OCI-LY3 (cell line): ENCODE measurements at regions not wholly inside any gene's neighbourhood (a gene's known extent, or its start where the extent isn't known, plus 50 kb on each side); places are given as distances from the start of the nearest gene placed in this dataset.

Experiments
- H2AFZ ChIP-seq: fragments of 200-600, 300-600 bp; shearing (Covaris generic); 2 replicates; pipeline ENCODE4 v1.6.0; 2014; ENCODE audit warnings: antibody characterized with exemption, low read depth, low read length
- H3K27ac ChIP-seq: fragments of 200-600, 300-600 bp; sonication (generic); 2 replicates; pipeline ENCODE4 v1.5.1; 2014; ENCODE audit warnings: mild to moderate bottlenecking, low read length, moderate library complexity, mixed read lengths
- H3K27me3 ChIP-seq: fragments of 200-600, 300-600 bp; sonication (generic); 2 replicates; pipeline ENCODE4 v1.6.1; 2014; ENCODE audit warnings: low read depth, low read length, mixed read lengths
- H3K36me3 ChIP-seq: fragments of 200-600, 300-600 bp; sonication (generic); replicated peaks from 2 replicates; pipeline ENCODE3; 2014; ENCODE audit warnings: low read depth, low read length, mixed read lengths
- H3K4me1 ChIP-seq: fragments of 300-600, 200-600 bp; sonication (generic); 2 replicates; pipeline ENCODE4 v1.6.1; 2014; ENCODE audit warnings: low read length, mixed read lengths
- H3K4me2 ChIP-seq: fragments of 200-600, 300-600 bp; sonication (generic); 2 replicates; pipeline ENCODE4 v1.6.1; 2014; ENCODE audit warnings: low read length, mixed read lengths
- H3K4me3 ChIP-seq: fragments of 300-600, 200-600 bp; sonication (generic); 2 replicates; pipeline ENCODE4 v1.5.1; 2014; ENCODE audit warnings: antibody characterized with exemption, mild to moderate bottlenecking, low read length, moderate library complexity
- H3K79me2 ChIP-seq: fragments of 300-600, 200-600 bp; shearing (Covaris generic); 2 replicates; pipeline ENCODE4 v1.6.1; 2014; ENCODE audit warnings: mild to moderate bottlenecking, low read length, mixed read lengths
- H3K9ac ChIP-seq: fragments of 300-600, 200-600 bp; shearing (Covaris generic); 2 replicates; pipeline ENCODE4 v1.6.0; 2014; ENCODE audit warnings: mild to moderate bottlenecking, low read length, moderate library complexity
- H3K9me3 ChIP-seq: fragments of 200-600, 300-600 bp; shearing (Covaris generic); 2 replicates; pipeline ENCODE4 v1.6.1; 2014; ENCODE audit warnings: low read length, mixed read lengths; ENCODE audit not compliant: insufficient read depth
- H4K20me1 ChIP-seq: fragments of 200-600, 300-600 bp; sonication (generic); 2 replicates; pipeline ENCODE4 v1.6.1; 2016; ENCODE audit warnings: low read length, mixed read lengths; ENCODE audit not compliant: insufficient read depth
- CTCF ChIP-seq: fragments of 200-600, 300-600 bp; sonication (generic); IDR thresholded peaks from 2 replicates; pipeline ENCODE4 v1.5.1; 2014; ENCODE audit warnings: antibody characterized with exemption, low read length, low read depth
- EZH2phosphoT487 ChIP-seq: fragments of 200-600 bp; shearing (Covaris generic); IDR thresholded peaks from 2 replicates; pipeline ENCODE4 v1.6.1; 2018; ENCODE audit warnings: antibody characterized with exemption, mixed run types, low read depth

GRCh38 chr21:38567970-38568360, 69.7 kb upstream of the ERG start:
- H3K27ac ChIP-seq: no peak overlapping the region
- H2AFZ ChIP-seq: no peak overlapping the region
- H3K4me2 ChIP-seq: no peak overlapping the region
- no peaks in the 10 kb centered on the region for H4K20me1 ChIP-seq
- H3K36me3 ChIP-seq: no peaks in the 10 kb centered on the region
- no peaks in the 10 kb centered on the region for H3K4me1 ChIP-seq
- H3K9me3 ChIP-seq: no peaks in the 10 kb centered on the region
- no peak for TF ChIP-seq CTCF
- TF ChIP-seq EZH2phosphoT487: no peak
- no peaks in the 10 kb centered on the region; the same call in 1 of the 2 replicates for H3K27me3 ChIP-seq
- H3K4me3 ChIP-seq: no peak overlapping the region
- H3K9ac ChIP-seq: no peak overlapping the region
- no peaks in the 10 kb centered on the region for H3K79me2 ChIP-seq

- Histone ChIP-seq H3K79me2 (no peaks in the 10 kb centered on the region), H2AFZ (no peak overlapping the region), H3K4me1 (no peaks in the 10 kb centered on the region), H3K27me3 (no peaks in the 10 kb centered on the region; the same call in 1 of the 2 replicates), H3K9ac (no peak overlapping the region), H3K36me3 (no peaks in the 10 kb centered on the region), H3K4me3 (no peak overlapping the region), H3K27ac (no peak overlapping the region), H4K20me1 (no peaks in the 10 kb centered on the region), H3K9me3 (no peaks in the 10 kb centered on the region), H3K4me2 (no peak overlapping the region)
- TF ChIP-seq CTCF: no peak
- TF ChIP-seq EZH2phosphoT487: no peak
These were observed 71.5 kb upstream of the ERG start for GRCh38 chr21:38569733-38570132.

GRCh38 chr21:38570596-38570995, 72.3 kb upstream of the ERG start:
- Histone ChIP-seq H3K27ac (no peak overlapping the region), H3K79me2 (no peaks in the 10 kb centered on the region)

GRCh38 chr21:38574895-38575575, 76.8 kb upstream of the ERG start:
- TF ChIP-seq CTCF (no peak), EZH2phosphoT487 (no peak)
- Histone ChIP-seq H2AFZ (no peak overlapping the region), H3K4me3 (no peak overlapping the region), H3K79me2 (no peaks in the 10 kb centered on the region), H4K20me1 (no peaks in the 10 kb centered on the region), H3K4me1 (no peaks in the 10 kb centered on the region), H3K27me3 (no peaks in the 10 kb centered on the region), H3K27ac (no peak overlapping the region), H3K9me3 (no peaks in the 10 kb centered on the region), H3K9ac (no peak overlapping the region), H3K36me3 (no peaks in the 10 kb centered on the region), H3K4me2 (no peak overlapping the region)

More at GRCh38 chr21:38570596-38570995, 72.3 kb upstream of the ERG start:
- Histone ChIP-seq H3K36me3 (no peaks in the 10 kb centered on the region), H3K27me3 (no peaks in the 10 kb centered on the region; the same call in 1 of the 2 replicates), H3K4me1 (no peaks in the 10 kb centered on the region), H3K9ac (no peak overlapping the region), H4K20me1 (no peaks in the 10 kb centered on the region), H3K4me2 (no peak overlapping the region), H3K4me3 (no peak overlapping the region), H2AFZ (no peak overlapping the region), H3K9me3 (no peaks in the 10 kb centered on the region)
- TF ChIP-seq CTCF (no peak), EZH2phosphoT487 (no peak)
